ENCODE measurements at regions not wholly inside any gene's neighbourhood (a gene's known extent, or its start where the extent isn't known, plus 50 kb on each side); places are given as distances from the start of the nearest gene placed in this dataset.

- Histone ChIP-seq H3K27ac (ENCODE audit: extremely low read depth, low read depth, low read length) (no peak overlapping the region), H3K9me3 (ENCODE audit: control insufficient read depth, insufficient read depth, low read depth, low read length) (no peaks in the 10 kb centered on the region), H3K4me1 (ENCODE audit: control insufficient read depth, insufficient read depth, low read length) (no peaks in the 10 kb centered on the region), H3K4me3 (ENCODE audit: low read depth, low read length) (no peak overlapping the region), H3K36me3 (ENCODE audit: control insufficient read depth in 2 of 2, insufficient read depth in 1 of 2, low read length in 2 of 2) (no peaks in the 10 kb centered on the region)
- ChIA-PET POLR2A (no interaction called here), CTCF (interaction anchor here (0.7 kb wide), 1 partner anchor 334 kb away, joined by 3 read pairs; no protein-coding TSS in a partner anchor)
- no peak for TF ChIP-seq ZNF600 (tag by site-specific recombination; IDR thresholded peaks at IDR 0.05)
- TF ChIP-seq ZNF660 (tag by site-specific recombination; IDR thresholded peaks at IDR 0.05): 0 out of 2 replicates have a peak, but pooled peaks have one; percentile 21
- peak; percentile 37; the same call in 1 of the 2 replicates for TF ChIP-seq PRDM6 (tag by site-specific recombination; IDR thresholded peaks at IDR 0.05)
- no peak for TF ChIP-seq ZNF18 (tag by site-specific recombination; IDR thresholded peaks at IDR 0.05)
- TF ChIP-seq FEZF1 (tag by site-specific recombination; IDR thresholded peaks at IDR 0.05): peak; percentile 86
- no peak for TF ChIP-seq ZSCAN4 (tag by site-specific recombination; IDR thresholded peaks at IDR 0.05)
- no peak for TF ChIP-seq TCF7L2 (IDR thresholded peaks at IDR 0.05; ENCODE audit: borderline replicate concordance, low read depth, low read length)
- peak; percentile 25; the same call in 1 of the 2 replicates for TF ChIP-seq ZIC2 (tag by site-specific recombination; IDR thresholded peaks at IDR 0.05)
- peak; percentile 69; the same call in 1 of the 2 replicates for TF ChIP-seq TRIM28 (IDR thresholded peaks at IDR 0.05; ENCODE audit: borderline replicate concordance, low read length)
- peak; percentile 35; the same call in 1 of the 2 replicates for TF ChIP-seq ZNF518A (tag by site-specific recombination; conservative IDR thresholded peaks at IDR 0.05; ENCODE audit: low read depth)
- TF ChIP-seq ZNF335 (tag by site-specific recombination; conservative IDR thresholded peaks at IDR 0.05): no peak
Observed at GRCh38 chr6:84329077-84329476, 101.6 kb upstream of the CEP162 start.

- H3K4me3 ChIP-seq (ENCODE audit: low read depth, low read length): no peak overlapping the region
- TF ChIP-seq TRIM28 (IDR thresholded peaks at IDR 0.05; ENCODE audit: borderline replicate concordance, low read length): peak; percentile 34; the same call in 1 of the 2 replicates
- TF ChIP-seq ZNF335 (tag by site-specific recombination; conservative IDR thresholded peaks at IDR 0.05): no peak
- no peak for TF ChIP-seq KLF9 (tag by site-specific recombination; IDR thresholded peaks at IDR 0.05; ENCODE audit: low read depth)
- no peak for TF ChIP-seq REST (tag by site-specific recombination; IDR thresholded peaks at IDR 0.05)
- TF ChIP-seq SETDB1 (IDR thresholded peaks at IDR 0.05; ENCODE audit: insufficient read length, low read length): peak; percentile 92
- no peak for TF ChIP-seq ZNF701 (tag by site-specific recombination; IDR thresholded peaks at IDR 0.05)
- H3K27ac ChIP-seq (ENCODE audit: extremely low read depth, low read depth, low read length): no peak overlapping the region
- no peaks in the 10 kb centered on the region for H3K4me1 ChIP-seq (ENCODE audit: control insufficient read depth, insufficient read depth, low read length)
- H3K36me3 ChIP-seq (ENCODE audit: control insufficient read depth in 2 of 2, insufficient read depth in 1 of 2, low read length in 2 of 2): no peaks in the 10 kb centered on the region
- ChIA-PET POLR2A (no interaction called here), CTCF (interaction anchor here (0.6 kb wide), 2 partner anchors 66 to 830 kb away, joined by 3 to 6 read pairs; no protein-coding TSS in a partner anchor)
- H3K9me3 ChIP-seq (ENCODE audit: control insufficient read depth, insufficient read depth, low read depth, low read length): no peaks in the 10 kb centered on the region
Observed at GRCh38 chr6:84317463-84317862, 90.0 kb upstream of the CEP162 start.

Measured in HEK293 (cell line).